PC-3 (cell line): ENCODE measurements at regions not wholly inside any gene's neighbourhood (a gene's known extent, or its start where the extent isn't known, plus 50 kb on each side); places are given as distances from the start of the nearest gene placed in this dataset.

Experiments
- ATAC-seq: fragments of 200-7000 bp; cut with Tn5 transposase; 2 replicates; pipeline ENCODE4 v1.9.1; 2020; ENCODE audit warnings: mild to moderate bottlenecking, moderate library complexity
- BruUV-seq: library from RNA; stranded (reverse); fragments of 400-500 nt; replicated peaks from 2 replicates; lab custom pipeline; 2021; lab: Mats Ljungman, UMichigan
- CTCF ChIA-PET: fragments of 300-600 bp; sonication (Branson Sonifier 250); formaldehyde crosslinking; loops from one replicate; lab custom pipeline; 2022; ENCODE audit warnings: antibody characterized with exemption; lab: Charles Lee
- POLR2A ChIA-PET: fragments of 300-600 bp; sonication (Branson Sonifier 250); formaldehyde crosslinking; loops from one replicate; lab custom pipeline; 2022; ENCODE audit warnings: antibody characterized with exemption; ENCODE audit not compliant: unreplicated experiment; lab: Charles Lee
- DNase-seq: peaks from one replicate; pipeline ENCODE4 v3.0.0-alpha.2; 2015
- H2AFZ ChIP-seq: fragments of 300-600 bp; sonication (generic); 2 replicates; pipeline ENCODE4 v1.6.0; 2016; ENCODE audit warnings: antibody characterized with exemption, low read length
- H3F3A ChIP-seq: fragments of 300-600 bp; sonication (generic); one replicate; pipeline ENCODE4 v1.6.0; 2017; ENCODE audit warnings: antibody characterized with exemption, low read length, control low read depth, mild to moderate bottlenecking; ENCODE audit not compliant: unreplicated experiment
- H3K27ac ChIP-seq: fragments of 300-600 bp; sonication (generic); 2 replicates; pipeline ENCODE4 v1.5.1; 2016; ENCODE audit warnings: mild to moderate bottlenecking, low read length
- H3K27me3 ChIP-seq: fragments of 300-600 bp; sonication (generic); 2 replicates; pipeline ENCODE4 v1.6.1; 2016; ENCODE audit warnings: low read length, mixed read lengths
- H3K36me3 ChIP-seq: fragments of 300-600 bp; sonication (generic); 2 replicates; pipeline ENCODE4 v1.6.1; 2016; ENCODE audit warnings: low read depth, mixed run types, low read length, mixed read lengths
- H3K4me1 ChIP-seq: fragments of 300-600 bp; sonication (generic); 2 replicates; pipeline ENCODE4 v1.5.1; 2016; ENCODE audit warnings: low read length; ENCODE audit not compliant: insufficient read depth
- H3K4me2 ChIP-seq: fragments of 300-600 bp; sonication (generic); 2 replicates; pipeline ENCODE4 v1.6.0; 2016; ENCODE audit warnings: low read length
- H3K4me3 ChIP-seq: fragments of 300-600 bp; sonication (generic); 2 replicates; pipeline ENCODE4 v1.5.1; 2016; ENCODE audit warnings: mild to moderate bottlenecking, low read length, mixed read lengths
- H3K79me2 ChIP-seq: fragments of 300-600 bp; sonication (generic); 2 replicates; pipeline ENCODE4 v1.6.1; 2017; ENCODE audit warnings: low read length, mixed read lengths
- H3K9ac ChIP-seq: fragments of 300-600 bp; sonication (generic); 2 replicates; pipeline ENCODE4 v1.6.0; 2016; ENCODE audit warnings: mild to moderate bottlenecking, low read length
- H3K9me2 ChIP-seq: fragments of 300-600 bp; sonication (generic); replicated peaks from 2 replicates; pipeline ENCODE4 v1.6.1; 2016; ENCODE audit warnings: mixed run types, low read length, mixed read lengths
- H3K9me3 ChIP-seq: fragments of 300-600 bp; sonication (generic); 2 replicates; pipeline ENCODE4 v1.6.1; 2016; ENCODE audit warnings: low read length, mixed read lengths
- H4K20me1 ChIP-seq: fragments of 300-600 bp; sonication (generic); 2 replicates; pipeline ENCODE4 v1.6.1; 2016; ENCODE audit warnings: low read length, mixed read lengths
- EZH2 ChIP-seq: fragments of 300-600 bp; sonication (generic); IDR thresholded peaks from one replicate; pipeline ENCODE4 v1.6.1; 2017; ENCODE audit warnings: antibody characterized with exemption, mild to moderate bottlenecking, low read length; ENCODE audit not compliant: unreplicated experiment
- EZH2phosphoT487 ChIP-seq: fragments of 300-600 bp; sonication (generic); IDR thresholded peaks from 2 replicates; pipeline ENCODE4 v1.6.1; 2018; ENCODE audit warnings: mild to moderate bottlenecking, antibody characterized with exemption, low read length, borderline replicate concordance
- intact Hi-C: fragments of 100-400 bp; cut with micrococcal nuclease; formaldehyde crosslinking; loops from 2 replicates; pipeline ENCODE4 v1.9.0; 2023
- TF ChIP-seq, protein P1 (sequence below): fragments of 300-600 bp; sonication (generic); conservative IDR thresholded peaks from 2 replicates; pipeline ENCODE4 v1.5.1; 2017; ENCODE audit warnings: antibody characterized with exemption, low read depth, mild to moderate bottlenecking, low read length

- DNase-seq (no peak), ATAC-seq (no peak)
- ChIA-PET POLR2A (no interaction called here), CTCF (no interaction called here)
- Histone ChIP-seq H2AFZ (no peak overlapping the region), H3K9ac (no peak overlapping the region), H3K9me3 (no peaks in the 10 kb centered on the region), H3K36me3 (no peaks in the 10 kb centered on the region), H4K20me1 (no peaks in the 10 kb centered on the region), H3K27ac (no peak overlapping the region), H3F3A (no peaks in the 10 kb centered on the region), H3K4me2 (no peak overlapping the region), H3K27me3 (peaks cover 56% of the 10 kb centered on the region), H3K79me2 (no peaks in the 10 kb centered on the region), H3K4me1 (no peaks in the 10 kb centered on the region), H3K4me3 (no peak overlapping the region), H3K9me2 (no peaks in the 10 kb centered on the region)
- BruUV-seq: no TSS peak
- intact Hi-C loops: no loop called here
- TF ChIP-seq EZH2: no peak
- TF ChIP-seq, protein P1, sequence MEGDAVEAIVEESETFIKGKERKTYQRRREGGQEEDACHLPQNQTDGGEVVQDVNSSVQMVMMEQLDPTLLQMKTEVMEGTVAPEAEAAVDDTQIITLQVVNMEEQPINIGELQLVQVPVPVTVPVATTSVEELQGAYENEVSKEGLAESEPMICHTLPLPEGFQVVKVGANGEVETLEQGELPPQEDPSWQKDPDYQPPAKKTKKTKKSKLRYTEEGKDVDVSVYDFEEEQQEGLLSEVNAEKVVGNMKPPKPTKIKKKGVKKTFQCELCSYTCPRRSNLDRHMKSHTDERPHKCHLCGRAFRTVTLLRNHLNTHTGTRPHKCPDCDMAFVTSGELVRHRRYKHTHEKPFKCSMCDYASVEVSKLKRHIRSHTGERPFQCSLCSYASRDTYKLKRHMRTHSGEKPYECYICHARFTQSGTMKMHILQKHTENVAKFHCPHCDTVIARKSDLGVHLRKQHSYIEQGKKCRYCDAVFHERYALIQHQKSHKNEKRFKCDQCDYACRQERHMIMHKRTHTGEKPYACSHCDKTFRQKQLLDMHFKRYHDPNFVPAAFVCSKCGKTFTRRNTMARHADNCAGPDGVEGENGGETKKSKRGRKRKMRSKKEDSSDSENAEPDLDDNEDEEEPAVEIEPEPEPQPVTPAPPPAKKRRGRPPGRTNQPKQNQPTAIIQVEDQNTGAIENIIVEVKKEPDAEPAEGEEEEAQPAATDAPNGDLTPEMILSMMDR: no peak
- no peak for TF ChIP-seq EZH2phosphoT487
Measured at GRCh38 chr11:112524798-112525197, 264.1 kb upstream of the PLET1 start.

DNA sequence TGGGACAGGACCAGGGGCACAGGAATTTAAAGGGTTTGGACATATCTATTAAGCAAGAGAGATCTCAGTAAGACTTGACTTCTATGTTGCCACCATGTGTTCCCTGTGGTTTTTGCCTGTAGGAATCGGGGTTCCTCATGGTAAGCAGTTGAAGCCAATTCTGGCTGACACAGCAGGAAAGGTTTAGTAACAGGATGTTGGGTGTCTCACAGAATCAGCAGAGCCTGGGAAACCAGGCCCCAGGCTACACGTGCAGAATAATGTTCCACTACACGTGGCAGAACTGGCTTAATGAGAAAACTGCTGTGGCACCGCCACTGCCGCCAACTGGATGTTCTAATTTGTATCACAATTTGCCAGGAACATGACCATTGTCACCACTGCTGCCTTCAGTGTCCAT lies 264.6 kb upstream of the PLET1 start:
- Histone ChIP-seq H4K20me1 (no peaks in the 10 kb centered on the region), H3K79me2 (no peaks in the 10 kb centered on the region), H3K4me2 (no peak overlapping the region), H3K9me3 (no peaks in the 10 kb centered on the region), H3K27me3 (peaks cover 57% of the 10 kb centered on the region), H3K36me3 (no peaks in the 10 kb centered on the region), H3K4me3 (no peak overlapping the region), H3K9ac (no peak overlapping the region), H3K4me1 (no peaks in the 10 kb centered on the region), H3F3A (no peaks in the 10 kb centered on the region), H3K9me2 (no peaks in the 10 kb centered on the region), H2AFZ (no peak overlapping the region), H3K27ac (no peak overlapping the region)
- TF ChIP-seq EZH2phosphoT487: no peak
- TF ChIP-seq, protein P1: no peak
- TF ChIP-seq EZH2: no peak
- POLR2A ChIA-PET: no interaction called here
- ATAC-seq (no peak), DNase-seq (no peak)
- no TSS peak for BruUV-seq
- CTCF ChIA-PET: no interaction called here
- intact Hi-C loops: no loop called here

- Histone ChIP-seq H3K9me2 (no peaks in the 10 kb centered on the region), H3K36me3 (no peaks in the 10 kb centered on the region), H2AFZ (no peak overlapping the region), H4K20me1 (no peaks in the 10 kb centered on the region), H3K4me2 (no peak overlapping the region), H3K4me1 (no peaks in the 10 kb centered on the region), H3K9me3 (no peaks in the 10 kb centered on the region), H3K27ac (no peak overlapping the region), H3K9ac (no peak overlapping the region), H3K27me3 (peaks cover 57% of the 10 kb centered on the region), H3K79me2 (no peaks in the 10 kb centered on the region), H3F3A (no peaks in the 10 kb centered on the region), H3K4me3 (no peak overlapping the region)
- CTCF ChIA-PET: no interaction called here
- no peak for ATAC-seq
- intact Hi-C loops: no loop called here
- POLR2A ChIA-PET: no interaction called here
- no peak for DNase-seq
- BruUV-seq: no TSS peak
- TF ChIP-seq, protein P1: no peak
- TF ChIP-seq EZH2phosphoT487: no peak
- TF ChIP-seq EZH2: no peak
Measured at GRCh38 chr11:112525844-112526590, 265.4 kb upstream of the PLET1 start.
